ENCODE measurements at regions not wholly inside any gene's neighbourhood (a gene's known extent, or its start where the extent isn't known, plus 50 kb on each side); places are given as distances from the start of the nearest gene placed in this dataset.

- TF ChIP-seq ZNF318 (CRISPR knock-in tag; IDR thresholded peaks at IDR 0.05) (no peak), ZFP82 (CRISPR knock-in tag; IDR thresholded peaks at IDR 0.05; ENCODE audit: borderline replicate concordance) (no peak), THAP8 (CRISPR knock-in tag; IDR thresholded peaks at IDR 0.05; ENCODE audit: borderline replicate concordance) (no peak), SP140L (CRISPR knock-in tag; IDR thresholded peaks at IDR 0.05; ENCODE audit: borderline replicate concordance) (no peak), STAT6 (CRISPR knock-in tag; IDR thresholded peaks at IDR 0.05; ENCODE audit: borderline replicate concordance) (no peak), GRHL1 (CRISPR knock-in tag; conservative IDR thresholded peaks at IDR 0.05) (no peak)
These were observed 1327.9 kb downstream of the BRD1 start (continued) for GRCh38 chr22:48499456-48500425.

Data from HepG2 (cell line).